OCI-LY3 (cell line): ENCODE measurements at regions not wholly inside any gene's neighbourhood (a gene's known extent, or its start where the extent isn't known, plus 50 kb on each side); places are given as distances from the start of the nearest gene placed in this dataset.

ENCODE experiments used
- EZH2phosphoT487 ChIP-seq: fragments of 200-600 bp; shearing (Covaris generic); IDR thresholded peaks from 2 replicates; pipeline ENCODE4 v1.6.1; 2018; ENCODE audit warnings: antibody characterized with exemption, mixed run types, low read depth
- TF ChIP-seq, protein P1 (sequence below): fragments of 200-600, 300-600 bp; sonication (generic); IDR thresholded peaks from 2 replicates; pipeline ENCODE4 v1.5.1; 2014; ENCODE audit warnings: antibody characterized with exemption, low read length, low read depth

DNA sequence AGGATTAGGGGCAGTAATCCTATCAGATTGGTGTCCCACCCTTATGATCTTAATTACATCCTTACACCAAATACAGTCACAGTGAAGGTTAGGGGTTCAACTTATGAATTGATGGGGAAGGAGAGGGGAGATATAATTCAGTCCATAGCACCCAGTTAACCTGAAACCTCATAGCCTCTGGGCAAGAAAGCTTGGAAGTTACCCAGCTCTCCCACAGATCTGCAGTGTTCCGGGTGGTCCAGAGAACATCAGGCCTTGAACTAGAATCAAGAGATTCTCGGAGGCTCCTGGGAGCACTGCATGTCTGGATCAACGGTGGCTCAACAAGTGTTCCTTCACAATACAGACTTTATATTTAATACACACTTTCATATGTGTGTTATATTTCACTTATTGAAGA lies 392.6 kb upstream of the MARCKS start:
- TF ChIP-seq, protein P1, sequence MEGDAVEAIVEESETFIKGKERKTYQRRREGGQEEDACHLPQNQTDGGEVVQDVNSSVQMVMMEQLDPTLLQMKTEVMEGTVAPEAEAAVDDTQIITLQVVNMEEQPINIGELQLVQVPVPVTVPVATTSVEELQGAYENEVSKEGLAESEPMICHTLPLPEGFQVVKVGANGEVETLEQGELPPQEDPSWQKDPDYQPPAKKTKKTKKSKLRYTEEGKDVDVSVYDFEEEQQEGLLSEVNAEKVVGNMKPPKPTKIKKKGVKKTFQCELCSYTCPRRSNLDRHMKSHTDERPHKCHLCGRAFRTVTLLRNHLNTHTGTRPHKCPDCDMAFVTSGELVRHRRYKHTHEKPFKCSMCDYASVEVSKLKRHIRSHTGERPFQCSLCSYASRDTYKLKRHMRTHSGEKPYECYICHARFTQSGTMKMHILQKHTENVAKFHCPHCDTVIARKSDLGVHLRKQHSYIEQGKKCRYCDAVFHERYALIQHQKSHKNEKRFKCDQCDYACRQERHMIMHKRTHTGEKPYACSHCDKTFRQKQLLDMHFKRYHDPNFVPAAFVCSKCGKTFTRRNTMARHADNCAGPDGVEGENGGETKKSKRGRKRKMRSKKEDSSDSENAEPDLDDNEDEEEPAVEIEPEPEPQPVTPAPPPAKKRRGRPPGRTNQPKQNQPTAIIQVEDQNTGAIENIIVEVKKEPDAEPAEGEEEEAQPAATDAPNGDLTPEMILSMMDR, result no peak
- no peak for TF ChIP-seq EZH2phosphoT487
